Neural crest cell (in vitro differentiated cells): ENCODE measurements at regions not wholly inside any gene's neighbourhood (a gene's known extent, or its start where the extent isn't known, plus 50 kb on each side); places are given as distances from the start of the nearest gene placed in this dataset.
"Not testable (repeated sequence)": the region's sequence is repeated elsewhere in the genome, so short reads cannot be mapped to it uniquely, and the experiment has no call there.

ENCODE experiments used
- DNase-seq: peaks from one replicate; pipeline ENCODE4 v3.0.0; 2021; ENCODE audit warnings: low read depth, mixed read lengths, low spot score
- H3K27ac Mint-ChIP-seq: one replicate; pipeline ENCODE4 v1.8.0; 2021; ENCODE audit warnings: mild to moderate bottlenecking, mixed read lengths; ENCODE audit not compliant: unreplicated experiment
- H3K27me3 Mint-ChIP-seq: 2 replicates; pipeline ENCODE4 v1.8.0; 2021; ENCODE audit warnings: low read depth, mild to moderate bottlenecking, mixed read lengths
- H3K36me3 Mint-ChIP-seq: 2 replicates; pipeline ENCODE4 v1.8.0; 2021; ENCODE audit warnings: low read depth, mild to moderate bottlenecking, mixed read lengths
- H3K4me1 Mint-ChIP-seq: 2 replicates; pipeline ENCODE4 v1.8.0; 2021; ENCODE audit warnings: mixed read lengths
- H3K4me3 Mint-ChIP-seq: one replicate; pipeline ENCODE4 v1.8.0; 2021; ENCODE audit warnings: mild to moderate bottlenecking, mixed read lengths
- H3K9me3 Mint-ChIP-seq: 2 replicates; pipeline ENCODE4 v1.8.0; 2021; ENCODE audit warnings: mixed read lengths
- CTCF ChIP-seq: fragments of 200-600 bp; sonication (generic); conservative IDR thresholded peaks from 2 replicates; pipeline ENCODE4 v1.5.0; 2021; ENCODE audit warnings: antibody characterized with exemption, mild to moderate bottlenecking

GRCh38 chr18:47380153-47380552 is 128.7 kb upstream of the SKOR2 start:
- DNase-seq: no peak
- Mint-ChIP-seq H3K9me3 (peaks cover 1% of the 10 kb centered on the region), H3K27ac (no peak overlapping the region), H3K36me3 (no peaks in the 10 kb centered on the region), H3K4me3 (no peak overlapping the region), H3K4me1 (no peaks in the 10 kb centered on the region), H3K27me3 (peaks cover 41% of the 10 kb centered on the region)
- no peak for TF ChIP-seq CTCF

GRCh38 chr18:47373465-47373864 is 122.0 kb upstream of the SKOR2 start:
- Mint-ChIP-seq H3K4me1 (no peaks in the 10 kb centered on the region), H3K36me3 (no peaks in the 10 kb centered on the region), H3K4me3 (no peak overlapping the region), H3K27me3 (peaks cover 56% of the 10 kb centered on the region), H3K27ac (no peak overlapping the region), H3K9me3 (no peaks in the 10 kb centered on the region)
- TF ChIP-seq CTCF: no peak
- no peak for DNase-seq

DNA sequence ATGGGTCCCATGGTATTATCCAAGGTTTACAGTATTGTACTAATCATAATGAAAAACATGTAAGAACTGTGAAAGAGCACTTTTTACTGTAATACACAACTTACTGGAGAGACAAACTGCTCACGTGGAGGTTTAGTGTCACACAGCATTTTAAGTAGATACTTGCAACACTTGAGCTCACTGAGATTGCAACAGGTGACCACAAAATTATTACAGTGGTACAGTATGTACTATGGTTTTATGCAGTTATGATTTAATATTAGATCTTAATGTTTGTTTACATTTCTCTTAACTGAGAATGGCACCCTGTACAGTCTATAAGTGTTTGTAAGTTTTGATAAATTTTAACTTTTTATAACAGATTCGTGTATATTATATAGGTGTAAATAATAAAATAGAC is 118.6 kb upstream of the SKOR2 start:
- DNase-seq: no peak

DNA sequence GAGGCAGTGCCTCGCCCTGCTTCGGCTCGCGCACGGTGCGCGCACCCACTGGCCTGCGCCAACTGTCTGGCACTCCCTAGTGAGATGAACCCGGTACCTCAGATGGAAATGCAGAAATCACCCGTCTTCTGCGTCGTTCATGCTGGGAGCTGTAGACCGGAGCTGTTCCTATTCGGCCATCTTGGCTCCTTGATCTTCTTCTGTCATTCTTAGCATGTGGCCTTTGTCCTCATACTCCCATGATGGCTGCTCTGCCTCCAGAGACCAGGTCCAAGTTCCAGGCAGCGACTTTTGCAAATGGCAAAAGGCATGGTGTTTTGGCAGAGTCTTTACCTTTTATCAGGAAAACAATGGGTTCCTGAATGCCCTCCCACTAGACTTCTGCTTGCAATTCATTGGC is 102.6 kb upstream of the SKOR2 start:
- not testable (repeated sequence) for DNase-seq, H3K9me3 Mint-ChIP-seq, H3K36me3 Mint-ChIP-seq, H3K27me3 Mint-ChIP-seq, H3K27ac Mint-ChIP-seq, H3K4me3 Mint-ChIP-seq, H3K4me1 Mint-ChIP-seq

More for the DNA sequence above, 118.6 kb upstream of the SKOR2 start:
- H3K27me3 Mint-ChIP-seq: peaks cover 44% of the 10 kb centered on the region
- H3K27ac Mint-ChIP-seq: no peak overlapping the region
- H3K4me3 Mint-ChIP-seq: no peak overlapping the region
- H3K36me3 Mint-ChIP-seq: no peaks in the 10 kb centered on the region
- peaks cover 6% of the 10 kb centered on the region for H3K9me3 Mint-ChIP-seq
- TF ChIP-seq CTCF: no peak
- no peaks in the 10 kb centered on the region for H3K4me1 Mint-ChIP-seq

DNA sequence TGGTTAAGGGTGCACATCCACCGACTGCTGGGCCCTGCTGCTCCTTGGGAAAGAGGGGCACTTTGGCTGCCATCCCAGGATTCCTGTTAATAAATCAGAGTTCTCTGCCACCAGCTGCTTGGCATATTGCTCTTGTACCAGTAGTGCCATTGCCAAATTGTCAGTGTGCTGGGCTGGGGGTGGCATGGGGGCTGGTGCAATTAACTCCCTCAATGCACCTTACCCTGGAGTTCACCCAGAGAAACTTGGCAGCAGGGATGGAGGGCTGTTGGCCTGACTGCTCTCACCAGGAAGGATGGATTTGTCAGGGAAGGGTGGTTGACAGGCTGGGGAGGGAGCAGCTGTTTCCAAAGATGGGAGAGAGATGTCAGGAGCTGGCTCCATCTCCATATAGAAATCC is 94.6 kb upstream of the SKOR2 start:
- no peak for DNase-seq
- Mint-ChIP-seq H3K4me1 (no peaks in the 10 kb centered on the region), H3K27me3 (peaks cover 17% of the 10 kb centered on the region), H3K9me3 (no peaks in the 10 kb centered on the region), H3K27ac (no peak overlapping the region), H3K4me3 (no peak overlapping the region), H3K36me3 (no peaks in the 10 kb centered on the region)
- no peak for TF ChIP-seq CTCF

DNA sequence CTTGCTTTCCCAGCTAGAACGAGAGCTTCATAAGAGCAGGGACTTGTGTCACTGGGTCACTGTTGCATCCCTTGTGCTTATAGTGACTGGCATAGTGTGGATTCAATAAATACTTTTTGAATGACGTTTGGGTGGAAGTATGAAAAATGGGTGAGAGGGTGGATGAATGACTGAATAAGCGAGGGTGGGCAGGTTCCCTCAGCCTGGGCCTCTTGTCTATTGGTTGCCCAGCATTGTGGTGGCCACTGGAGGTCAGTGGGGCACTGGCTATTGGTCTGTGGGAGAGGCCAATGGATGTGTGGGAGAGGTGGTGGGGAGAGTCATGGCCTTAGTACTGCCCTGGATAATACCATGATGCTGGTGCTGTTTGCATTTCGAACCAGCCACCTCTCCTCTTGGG is 93.8 kb upstream of the SKOR2 start:
- Mint-ChIP-seq H3K4me1 (no peaks in the 10 kb centered on the region), H3K4me3 (no peak overlapping the region), H3K9me3 (no peaks in the 10 kb centered on the region), H3K27me3 (peaks cover 20% of the 10 kb centered on the region), H3K27ac (no peak overlapping the region), H3K36me3 (no peaks in the 10 kb centered on the region)
- DNase-seq: no peak
- no peak for TF ChIP-seq CTCF
